Heart left ventricle (tissue), 13 donors: ENCODE measurements at regions not wholly inside any gene's neighbourhood (a gene's known extent, or its start where the extent isn't known, plus 50 kb on each side); places are given as distances from the start of the nearest gene placed in this dataset.

ENCODE experiments used
- POLR2A ChIP-seq, 2 donors: fragments of 450-650 bp; IDR thresholded peaks; one replicate each; pipeline ENCODE4 v1.6.1; 2017; ENCODE audit warnings: antibody characterized with exemption in 2 of 2, mild to moderate bottlenecking in 2 of 2, moderate library complexity in 2 of 2
- TF ChIP-seq, protein P1 (sequence below), 12 donors: fragments of 200-600 bp; sonication (generic) in 4 of 12; IDR thresholded peaks; one replicate each; pipeline versions ENCODE4 v1.5.0 to v1.8.0; 2018 to 2022; ENCODE audit warnings: antibody characterized with exemption in 12 of 12, mild to moderate bottlenecking in 5 of 12
- donor health status: ischemic (EF 13 %, LVEDD 7.1; RV severe dilation, severe dysfunction).
- donor health status: DM: no; HTN: yes; CAD: no.
- donor health status: DM: no; HTN: no; CAD: no.
- donor health status: ischemic (EF 25% LVEDD 6.9; RV normal size, moderate dysfunction).
- donor health status: ischemic (EF 25% LVEDD 5.7; RV mildly dilated, moderate dysfunction).
- donor health status: ischemic (EF 35%, LVEDD 5.7; RV mildly dilated, moderate dysfunction).
- donor health status: nonischemic (EF 11% LVEDD 7.7; RV severe dilation, severe dysfunction).
- donor health status: DM: yes; HTN: yes; CAD: no.
- donor health status: PGD.
- donor health status: ischemic (EF 29% LVEDD 5.4; RV normal size, mild dysfunction).
- donor health status: nonischemic (EF 23%, LVEDD 6.1; RV moderate dilation, normal function).

DNA sequence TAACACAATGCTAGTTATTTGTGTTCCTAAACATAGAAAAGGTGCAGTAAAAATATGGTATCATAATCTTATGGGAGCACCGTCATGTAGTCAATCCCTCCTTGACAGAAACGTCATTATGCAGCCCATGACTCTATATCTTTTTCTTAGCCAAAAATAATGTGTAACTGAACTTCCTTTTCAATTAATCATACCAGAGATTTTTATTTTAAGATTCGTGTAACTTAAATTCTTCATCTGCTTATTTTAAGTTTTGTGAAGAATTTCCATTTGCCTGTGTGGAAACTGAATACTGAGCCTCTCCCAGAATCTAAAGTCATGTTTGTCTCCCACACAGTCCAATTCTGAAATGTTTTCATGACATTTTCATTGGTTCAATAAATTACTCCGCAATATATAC, 699.1 kb downstream of the KCNA4 start:
- TF ChIP-seq POLR2A (IDR thresholded peaks at IDR 0.05), result no peak
- TF ChIP-seq, protein P1, sequence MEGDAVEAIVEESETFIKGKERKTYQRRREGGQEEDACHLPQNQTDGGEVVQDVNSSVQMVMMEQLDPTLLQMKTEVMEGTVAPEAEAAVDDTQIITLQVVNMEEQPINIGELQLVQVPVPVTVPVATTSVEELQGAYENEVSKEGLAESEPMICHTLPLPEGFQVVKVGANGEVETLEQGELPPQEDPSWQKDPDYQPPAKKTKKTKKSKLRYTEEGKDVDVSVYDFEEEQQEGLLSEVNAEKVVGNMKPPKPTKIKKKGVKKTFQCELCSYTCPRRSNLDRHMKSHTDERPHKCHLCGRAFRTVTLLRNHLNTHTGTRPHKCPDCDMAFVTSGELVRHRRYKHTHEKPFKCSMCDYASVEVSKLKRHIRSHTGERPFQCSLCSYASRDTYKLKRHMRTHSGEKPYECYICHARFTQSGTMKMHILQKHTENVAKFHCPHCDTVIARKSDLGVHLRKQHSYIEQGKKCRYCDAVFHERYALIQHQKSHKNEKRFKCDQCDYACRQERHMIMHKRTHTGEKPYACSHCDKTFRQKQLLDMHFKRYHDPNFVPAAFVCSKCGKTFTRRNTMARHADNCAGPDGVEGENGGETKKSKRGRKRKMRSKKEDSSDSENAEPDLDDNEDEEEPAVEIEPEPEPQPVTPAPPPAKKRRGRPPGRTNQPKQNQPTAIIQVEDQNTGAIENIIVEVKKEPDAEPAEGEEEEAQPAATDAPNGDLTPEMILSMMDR (IDR thresholded peaks at IDR 0.05), result no peak
